K562 (cell line): ENCODE measurements at regions not wholly inside any gene's neighbourhood (a gene's known extent, or its start where the extent isn't known, plus 50 kb on each side); places are given as distances from the start of the nearest gene placed in this dataset.

Experiments used
- ATAC-seq: fragments of 200-7000 bp; cut with Tn5 transposase; 3 replicates; pipeline ENCODE4 v1.9.1; 2020; ENCODE audit warnings: moderate library complexity
- BruUV-seq: library from RNA; stranded (reverse); fragments of 400-500 nt; replicated peaks from 2 replicates; lab custom pipeline; 2021; lab: Mats Ljungman, UMichigan
- CTCF ChIA-PET: fragments of 300-600 bp; formaldehyde crosslinking; extraction: SDS; loops from one replicate; lab custom pipeline; 2021; ENCODE audit warnings: low intra/inter-chr PET ratio; lab: Yijun Ruan, JAX
- POLR2A ChIA-PET: fragments of 300-600, 350-650 bp; sonication (Branson Sonifier 250); formaldehyde crosslinking; extraction: SDS; loops from one replicate; lab custom pipeline; 2021; ENCODE audit warnings: antibody characterized with exemption, inconsistent platforms; lab: Yijun Ruan, JAX
- DNase-seq, 4 experiments: peaks; one replicate each; pipeline versions ENCODE4 v3.0.0 to v3.0.0-alpha.2; 2011 to 2018; ENCODE audit warnings: low spot score in 3 of 4, mixed read lengths in 3 of 4; ENCODE audit errors: extremely low read depth in 1 of 4
- FAIRE-seq: peaks from 2 replicates; lab custom pipeline; 2011; peaks lifted over from hg19 to GRCh38; lab: Jason Lieb, UNC
- H2AFZ ChIP-seq: 2 replicates; pipeline ENCODE4 v1.6.0; 2011; ENCODE audit warnings: low read depth, low read length, control low read depth, inconsistent platforms
- H3K27ac ChIP-seq: fragments of 200-600 bp; 3 replicates; pipeline ENCODE4 v1.8.0; 2011; ENCODE audit warnings: low read depth, mild to moderate bottlenecking, control low read depth, inconsistent platforms, low read length, moderate library complexity, mixed read lengths; ENCODE audit errors: extremely low read depth
- H3K27me3 ChIP-seq, 2 experiments: fragments of 300-600 bp in 1 of 2; 2 replicates in 1 of 2; 3 replicates in 1 of 2; pipeline versions ENCODE4 v1.6.0 to v1.8.0; 2011; ENCODE audit warnings: inconsistent platforms in 2 of 2, low read length in 2 of 2, mild to moderate bottlenecking in 1 of 2, mixed read lengths in 1 of 2, moderate library complexity in 1 of 2; ENCODE audit not compliant: control insufficient read depth in 2 of 2, insufficient read depth in 2 of 2
- H3K36me3 ChIP-seq: fragments of 300-600 bp; 3 replicates; pipeline ENCODE4 v1.8.0; 2011; ENCODE audit warnings: mild to moderate bottlenecking, low read length, inconsistent platforms; ENCODE audit not compliant: control insufficient read depth, insufficient read depth
- H3K4me1 ChIP-seq, 2 experiments: fragments of 200-600 bp in 1 of 2; replicated peaks in 1 of 2; 2 replicates in 1 of 2; 3 replicates in 1 of 2; pipeline versions ENCODE4 v1.5.1 to v1.8.0; 2011; ENCODE audit warnings: inconsistent platforms in 2 of 2, low read length in 2 of 2, mild to moderate bottlenecking in 1 of 2, mixed read lengths in 1 of 2, moderate library complexity in 1 of 2; ENCODE audit not compliant: control insufficient read depth in 2 of 2, insufficient read depth in 2 of 2
- H3K4me2 ChIP-seq: 2 replicates; pipeline ENCODE4 v1.6.1; 2011; ENCODE audit warnings: low read length, control low read depth, inconsistent platforms, mixed read lengths; ENCODE audit not compliant: insufficient read depth
- H3K4me3 ChIP-seq: fragments of 200-600 bp; sonication (generic), shearing (Covaris generic); 2 replicates; pipeline ENCODE4 v1.5.1; 2016; ENCODE audit warnings: control low read depth, inconsistent platforms
- H3K79me2 ChIP-seq: fragments of 200-600 bp; 3 replicates; pipeline ENCODE4 v1.8.0; 2011; ENCODE audit warnings: low read length, inconsistent platforms; ENCODE audit not compliant: control insufficient read depth, insufficient read depth
- H3K9ac ChIP-seq, 2 experiments: 2 replicates each; pipeline versions ENCODE4 v1.6.0 to v1.6.1; 2011; ENCODE audit warnings: low read depth in 2 of 2, low read length in 2 of 2, control low read depth in 1 of 2, inconsistent platforms in 1 of 2, mild to moderate bottlenecking in 1 of 2, mixed read lengths in 1 of 2; ENCODE audit not compliant: insufficient read depth in 1 of 2
- H3K9me1 ChIP-seq: one replicate; pipeline ENCODE4 v1.6.0; 2011; ENCODE audit warnings: inconsistent platforms, mild to moderate bottlenecking, low read length, moderate library complexity; ENCODE audit not compliant: control insufficient read depth, insufficient read depth
- H3K9me3 ChIP-seq: replicated peaks from 2 replicates; pipeline ENCODE4 v1.5.1; 2011; ENCODE audit warnings: low read depth, low read length, inconsistent platforms; ENCODE audit not compliant: control insufficient read depth, insufficient read depth
- H4K20me1 ChIP-seq: replicated peaks from 2 replicates; pipeline ENCODE4 v1.6.1; 2011; ENCODE audit warnings: low read length, inconsistent platforms, mixed read lengths; ENCODE audit not compliant: control insufficient read depth, insufficient read depth
- CREM ChIP-seq: IDR thresholded peaks from 2 replicates; pipeline ENCODE4 v1.6.1; 2014; ENCODE audit warnings: antibody characterized with exemption, low read depth
- FOSL1 ChIP-seq: fragments of 200-800 bp; sonication (Bioruptor generic); conservative IDR thresholded peaks from 2 replicates; pipeline ENCODE4 v1.6.1; 2016; ENCODE audit warnings: missing genetic modification characterization, missing compliant biosample characterization
- GTF3C2 ChIP-seq: IDR thresholded peaks from 3 replicates; pipeline ENCODE4 v1.6.1; 2011; ENCODE audit warnings: borderline replicate concordance, mild to moderate bottlenecking, moderate library complexity; ENCODE audit not compliant: insufficient read length; ENCODE audit errors: extremely low read depth
- PRPF4 ChIP-seq: fragments of 200-400 bp; formaldehyde crosslinking; IDR thresholded peaks from one replicate; pipeline ENCODE4 v1.6.1; 2017; ENCODE audit warnings: low read length, low read depth, mild to moderate bottlenecking; ENCODE audit not compliant: insufficient read depth, poor library complexity, severe bottlenecking
- TEAD1 ChIP-seq, 2 experiments: fragments of 450-650 bp in 1 of 2; sonication (generic) in 1 of 2; formaldehyde crosslinking; IDR thresholded peaks; 2 replicates each; pipeline versions ENCODE4 v1.4.0 to v1.8.0; 2020 to 2022; ENCODE audit warnings: mild to moderate bottlenecking in 2 of 2, missing genetic modification reagents in 1 of 2
- ZHX1 ChIP-seq: fragments of 150-350 bp; conservative IDR thresholded peaks from 2 replicates; pipeline ENCODE4 v1.6.1; 2014; ENCODE audit warnings: low read length
- ZNF431 ChIP-seq: sonication (generic); formaldehyde crosslinking; IDR thresholded peaks from 2 replicates; pipeline ENCODE4 v1.8.0; 2022; ENCODE audit warnings: mild to moderate bottlenecking, missing genetic modification reagents
- WGBS: fragments of 100-300 bp; shearing (Covaris generic); methylation state at CpG from one replicate; pipeline ENCODE4 v1.1.6; 2016; ENCODE audit warnings: low coverage, mixed read lengths; ENCODE audit not compliant: insufficient coverage; ENCODE audit errors: missing lambda C conversion rate; 5-methylcytosine and 5-hydroxymethylcytosine counted together
- in situ Hi-C: fragments of 300-500 bp; cut with MboI; formaldehyde crosslinking; loops from 4 replicates; pipeline ENCODE4 v1.15.0; 2018; ENCODE audit warnings: inconsistent platforms, mixed read lengths
- intact Hi-C: fragments of 100-400 bp; cut with micrococcal nuclease; formaldehyde crosslinking; loops from 2 replicates; pipeline ENCODE4 v1.14.2; 2022

- TF ChIP-seq FOSL1 (tag): no peak
- TF ChIP-seq, all 486 proteins: peak for 0
These were observed 112.0 kb upstream of the ATF7IP start (continued) for GRCh38 chr12:14253496-14253895.

- H2AFZ ChIP-seq: no peak overlapping the region
- no peak for DNase-seq
- no peak for TF ChIP-seq PRPF4
- TF ChIP-seq GTF3C2: no peak
- TF ChIP-seq ZNF431: no peak
- TF ChIP-seq CREM: no peak
- no peak for TF ChIP-seq ZHX1
- TF ChIP-seq TEAD1 (CRISPR knock-in tag; IDR thresholded peaks at IDR 0.05): no peak
These were observed 110.7 kb upstream of the ATF7IP start for GRCh38 chr12:14254781-14255180.

More at GRCh38 chr12:14254781-14255180, 110.7 kb upstream of the ATF7IP start:
- CTCF ChIA-PET: no interaction called here
- BruUV-seq: no TSS peak
- WGBS: 93% methylated on average over 5 of the region's 6 CpGs
- no peak for FAIRE-seq
- ATAC-seq: no peak
- Histone ChIP-seq H4K20me1 (no peaks in the 10 kb centered on the region), H3K9me3 (peaks cover 10% of the 10 kb centered on the region), H3K79me2 (no peaks in the 10 kb centered on the region), H3K36me3 (no peaks in the 10 kb centered on the region), H3K9me1 (no peaks in the 10 kb centered on the region), H3K27me3 (no peaks in the 10 kb centered on the region), H3K4me2 (no peak overlapping the region), H3K27ac (no peak overlapping the region), H3K9ac (no peak overlapping the region), H3K4me1 (peaks cover 9 to 24% of the 10 kb centered on the region in 2 experiments), H3K4me3 (no peak overlapping the region)
- POLR2A ChIA-PET: no interaction called here
- in situ Hi-C loops (loop anchor here (10.0 kb wide), 1 partner anchor 110 kb away; the partner anchor contains the start of gene ATF7IP), intact Hi-C loops (loop anchor here (5.0 kb wide), 1 partner anchor 63 kb away; no protein-coding TSS in a partner anchor)
